Lower lobe of right lung (tissue), 2 donors: ENCODE measurements at regions not wholly inside any gene's neighbourhood (a gene's known extent, or its start where the extent isn't known, plus 50 kb on each side); places are given as distances from the start of the nearest gene placed in this dataset.

Experiments
- ATAC-seq, 2 donors: fragments of 200-7000 bp; cut with Tn5 transposase; one replicate each; pipeline ENCODE4 v1.9.1; 2020 to 2022; ENCODE audit warnings: mild to moderate bottlenecking in 2 of 2, moderate library complexity in 2 of 2
- DNase-seq: peaks from one replicate; pipeline ENCODE4 v3.0.0-alpha.2; 2020
- H3K27ac ChIP-seq: fragments of 200-600 bp; one replicate; pipeline ENCODE4 v1.8.0; 2022
- H3K27me3 ChIP-seq: fragments of 200-600 bp; one replicate; pipeline ENCODE4 v1.8.0; 2022; ENCODE audit warnings: low read depth
- H3K36me3 ChIP-seq: fragments of 200-600 bp; one replicate; pipeline ENCODE4 v1.8.0; 2022; ENCODE audit warnings: mild to moderate bottlenecking
- H3K4me1 ChIP-seq: fragments of 200-600 bp; one replicate; pipeline ENCODE4 v1.8.0; 2022
- H3K4me3 ChIP-seq: fragments of 200-600 bp; one replicate; pipeline ENCODE4 v1.8.0; 2022; ENCODE audit warnings: mild to moderate bottlenecking
- H3K9me3 ChIP-seq: fragments of 200-600 bp; one replicate; pipeline ENCODE4 v1.8.0; 2022
- intact Hi-C: fragments of 100-400 bp; cut with DNase I; formaldehyde crosslinking; loops from one replicate; pipeline ENCODE4 v1.11.0; 2022
- TF ChIP-seq, protein P1 (sequence below): fragments of 200-600 bp; IDR thresholded peaks from one replicate; pipeline ENCODE4 v1.8.0; 2022; ENCODE audit warnings: antibody characterized with exemption, mild to moderate bottlenecking
- donor health status: DM: no; HTN: yes; CAD: no; lungs with severe emphysema.

DNA sequence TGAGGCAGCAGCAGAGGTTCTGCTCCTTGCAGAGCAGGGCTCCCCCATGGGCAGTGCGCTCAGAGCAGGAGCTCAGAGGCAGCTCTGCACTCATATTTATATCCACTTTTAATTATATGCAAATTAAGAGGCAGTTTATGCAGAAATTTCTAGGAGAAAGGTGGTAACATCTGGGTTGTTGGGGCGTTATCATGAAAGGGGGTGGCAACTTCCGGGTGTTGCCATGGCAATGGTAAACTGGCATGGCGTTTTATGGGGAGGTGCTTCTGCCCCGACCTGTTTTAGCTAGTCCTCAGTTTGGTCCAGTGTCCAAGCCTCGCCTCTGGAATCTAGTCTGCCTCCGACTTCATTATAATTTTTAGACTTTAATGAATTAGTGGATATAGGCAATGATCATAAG, 1191.7 kb downstream of the TBC1D22A start:
- TF ChIP-seq, protein P1, sequence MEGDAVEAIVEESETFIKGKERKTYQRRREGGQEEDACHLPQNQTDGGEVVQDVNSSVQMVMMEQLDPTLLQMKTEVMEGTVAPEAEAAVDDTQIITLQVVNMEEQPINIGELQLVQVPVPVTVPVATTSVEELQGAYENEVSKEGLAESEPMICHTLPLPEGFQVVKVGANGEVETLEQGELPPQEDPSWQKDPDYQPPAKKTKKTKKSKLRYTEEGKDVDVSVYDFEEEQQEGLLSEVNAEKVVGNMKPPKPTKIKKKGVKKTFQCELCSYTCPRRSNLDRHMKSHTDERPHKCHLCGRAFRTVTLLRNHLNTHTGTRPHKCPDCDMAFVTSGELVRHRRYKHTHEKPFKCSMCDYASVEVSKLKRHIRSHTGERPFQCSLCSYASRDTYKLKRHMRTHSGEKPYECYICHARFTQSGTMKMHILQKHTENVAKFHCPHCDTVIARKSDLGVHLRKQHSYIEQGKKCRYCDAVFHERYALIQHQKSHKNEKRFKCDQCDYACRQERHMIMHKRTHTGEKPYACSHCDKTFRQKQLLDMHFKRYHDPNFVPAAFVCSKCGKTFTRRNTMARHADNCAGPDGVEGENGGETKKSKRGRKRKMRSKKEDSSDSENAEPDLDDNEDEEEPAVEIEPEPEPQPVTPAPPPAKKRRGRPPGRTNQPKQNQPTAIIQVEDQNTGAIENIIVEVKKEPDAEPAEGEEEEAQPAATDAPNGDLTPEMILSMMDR: no peak
- Histone ChIP-seq H3K4me3 (no peak overlapping the region), H3K4me1 (no peaks in the 10 kb centered on the region), H3K9me3 (peaks cover 10% of the 10 kb centered on the region), H3K27ac (no peak overlapping the region), H3K36me3 (no peaks in the 10 kb centered on the region), H3K27me3 (peaks cover 15% of the 10 kb centered on the region)
- DNase-seq (no peak), ATAC-seq (no peak)
- intact Hi-C loops: no loop called here

DNA sequence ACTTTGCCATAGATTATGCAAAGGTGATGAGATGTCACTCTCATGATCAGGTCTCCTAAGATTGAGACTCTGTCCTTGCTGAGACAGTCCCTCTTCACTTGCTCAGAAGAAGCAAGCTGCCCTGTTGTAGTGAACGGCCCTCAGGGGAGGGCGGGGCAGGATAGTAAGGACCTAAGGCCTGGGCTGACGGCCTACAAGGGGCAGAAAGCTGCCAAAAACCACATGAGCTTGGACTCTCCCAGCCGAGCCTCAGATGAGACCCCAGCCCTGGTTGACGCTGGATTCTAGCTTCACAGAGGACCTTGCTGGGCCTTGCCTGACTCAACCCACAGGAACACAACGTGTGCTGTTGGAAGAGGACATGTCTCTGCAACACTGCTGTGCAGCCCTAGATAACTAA, 1182.5 kb downstream of the TBC1D22A start:
- no peaks in the 10 kb centered on the region for H3K4me1 ChIP-seq
- peaks cover 7% of the 10 kb centered on the region for H3K27me3 ChIP-seq
- no peak overlapping the region for H3K27ac ChIP-seq
- H3K4me3 ChIP-seq: no peak overlapping the region
- TF ChIP-seq, protein P1: no peak
- H3K9me3 ChIP-seq: no peaks in the 10 kb centered on the region
- no peak for ATAC-seq
- intact Hi-C loops: no loop called here
- H3K36me3 ChIP-seq: no peaks in the 10 kb centered on the region
- no peak for DNase-seq

DNA sequence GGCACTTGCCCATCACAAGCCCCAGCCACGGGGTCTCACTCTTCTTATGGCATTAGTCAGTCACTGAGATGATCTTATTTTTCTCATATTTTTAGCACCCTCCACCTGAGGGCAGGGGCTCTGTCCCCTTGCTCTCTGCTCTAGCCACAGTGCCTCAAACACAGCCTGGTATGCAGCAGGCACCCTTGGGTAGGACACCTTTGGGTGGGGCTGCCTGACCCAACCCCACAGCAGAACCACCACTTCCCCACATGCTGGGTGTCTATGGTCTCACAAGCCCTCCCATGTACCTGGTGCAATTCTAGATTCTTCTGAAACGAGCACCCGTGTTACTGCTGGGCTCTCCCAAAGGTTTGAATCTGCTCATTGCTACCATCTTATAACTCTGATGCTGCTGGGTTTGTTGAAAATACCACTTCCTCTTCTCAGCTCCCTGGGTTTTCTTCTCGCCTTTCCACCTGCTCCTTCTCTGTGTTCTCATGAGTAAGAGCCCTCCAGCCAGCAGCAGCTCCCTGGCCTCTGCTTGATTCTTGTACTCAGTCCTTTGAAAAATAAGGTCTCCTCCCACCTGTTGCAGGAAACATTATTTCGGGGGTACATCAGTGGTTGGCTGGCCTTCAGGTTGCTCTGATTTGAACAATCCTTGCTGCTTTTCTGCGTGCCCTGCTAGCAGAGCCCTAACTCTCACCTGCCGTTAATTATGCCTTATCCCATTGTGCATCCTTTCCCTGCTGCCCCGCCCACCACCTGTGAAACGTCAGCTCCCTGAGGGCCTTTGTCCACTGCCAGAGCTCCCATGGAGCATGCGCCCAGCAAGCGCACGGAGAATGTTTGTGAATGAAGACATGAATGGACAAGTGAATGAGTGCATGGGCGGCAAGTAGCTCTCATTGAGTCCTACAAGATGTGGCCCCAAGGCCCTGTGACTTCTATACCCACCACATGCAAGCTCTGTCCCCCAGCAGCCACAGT, 1181.6 kb downstream of the TBC1D22A start:
- TF ChIP-seq, protein P1: no peak
- H3K4me3 ChIP-seq: no peak overlapping the region
- intact Hi-C loops: no loop called here
- H3K27ac ChIP-seq: no peak overlapping the region
- H3K4me1 ChIP-seq: no peaks in the 10 kb centered on the region
- H3K27me3 ChIP-seq: peaks cover 4% of the 10 kb centered on the region
- no peaks in the 10 kb centered on the region for H3K36me3 ChIP-seq
- H3K9me3 ChIP-seq: no peaks in the 10 kb centered on the region
- ATAC-seq (no peak), DNase-seq (no peak)

DNA sequence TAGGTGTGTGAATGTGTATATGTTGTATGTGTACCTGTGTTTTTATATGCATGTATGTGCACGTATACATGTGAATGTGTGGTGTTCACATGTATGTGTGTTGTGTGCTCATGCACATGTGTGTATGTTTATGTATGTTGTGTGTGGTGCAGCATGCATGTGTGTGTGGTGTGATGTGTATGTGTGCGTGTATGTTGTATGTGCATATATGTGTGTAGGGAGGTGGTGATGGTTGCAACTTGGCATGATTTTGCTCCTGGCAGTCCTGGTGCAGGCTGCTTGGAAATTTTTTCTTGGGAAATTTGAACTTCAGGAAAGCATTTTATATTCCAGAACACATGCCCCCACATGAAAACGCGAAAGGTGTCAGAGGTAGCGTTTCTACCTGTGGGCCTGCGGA, 1177.8 kb downstream of the TBC1D22A start:
- DNase-seq: no peak
- intact Hi-C loops: no loop called here
- ATAC-seq: no peak
- no peak overlapping the region for H3K4me3 ChIP-seq
- H3K4me1 ChIP-seq: no peaks in the 10 kb centered on the region
- H3K9me3 ChIP-seq: peaks cover 4% of the 10 kb centered on the region
- no peaks in the 10 kb centered on the region for H3K27me3 ChIP-seq
- H3K36me3 ChIP-seq: no peaks in the 10 kb centered on the region
- H3K27ac ChIP-seq: no peak overlapping the region
- TF ChIP-seq, protein P1: no peak

DNA sequence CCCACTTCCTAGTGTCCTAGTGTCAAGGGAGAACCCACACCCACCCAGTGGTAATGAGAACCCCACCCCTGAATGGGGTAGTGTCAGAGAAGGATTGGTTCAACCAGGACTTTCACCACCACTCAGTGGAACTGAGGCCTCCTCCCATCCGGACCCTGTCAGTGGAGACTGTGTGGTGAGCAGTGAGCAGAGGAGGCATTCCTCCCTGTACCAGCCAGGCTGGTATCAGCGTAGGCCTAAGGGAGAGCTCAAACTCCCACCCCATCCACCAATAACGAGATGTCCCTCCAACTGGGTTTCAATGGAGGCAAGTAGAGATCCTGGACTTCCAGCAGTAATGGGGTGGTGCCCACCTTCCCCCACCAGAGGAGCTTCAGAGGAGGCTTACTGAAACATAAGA, 1171.4 kb downstream of the TBC1D22A start:
- Histone ChIP-seq H3K4me3 (no peak overlapping the region), H3K27me3 (peaks cover 3% of the 10 kb centered on the region), H3K9me3 (peaks cover 7% of the 10 kb centered on the region), H3K4me1 (no peaks in the 10 kb centered on the region), H3K36me3 (no peaks in the 10 kb centered on the region), H3K27ac (no peak overlapping the region)
- ATAC-seq (no peak), DNase-seq (no peak)
- TF ChIP-seq, protein P1: no peak
- intact Hi-C loops: no loop called here
